ENCODE measurements at regions not wholly inside any gene's neighbourhood (a gene's known extent, or its start where the extent isn't known, plus 50 kb on each side); places are given as distances from the start of the nearest gene placed in this dataset.

DNA sequence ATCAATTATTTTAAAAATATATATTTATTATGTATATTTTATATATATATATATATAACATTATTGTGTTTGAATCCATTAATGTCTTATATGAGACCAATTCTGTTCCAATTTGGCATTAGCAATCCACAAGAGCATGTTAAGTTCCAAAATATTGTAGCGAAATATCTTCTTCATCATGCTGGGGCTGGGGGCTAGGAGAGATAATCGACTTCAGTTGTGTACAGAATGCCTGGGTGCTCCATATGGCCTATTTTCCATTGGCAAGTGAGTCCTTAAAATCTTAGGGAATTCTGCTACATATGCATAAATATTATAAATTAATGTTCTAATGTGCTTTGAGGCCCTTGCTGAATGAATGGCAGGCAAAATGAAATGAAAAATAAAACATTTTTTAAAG, 117.7 kb downstream of the PCDH7 start:
- intact Hi-C loops (cut with micrococcal nuclease) = no loop called here
- POLR2A ChIA-PET (ENCODE audit: partially characterized antibody) = no interaction called here
- no peaks in the 10 kb centered on the region for H3K36me3 Mint-ChIP-seq

GRCh38 chr4:30838331-30838730, 118.2 kb downstream of the PCDH7 start:
- H3K27ac ChIP-seq (ENCODE audit: low read depth, low read length) = no peak overlapping the region
- no peaks in the 10 kb centered on the region for H3K4me1 Mint-ChIP-seq
- peaks cover 0 to 4% of the 10 kb centered on the region in 2 donors for H3K9me3 ChIP-seq (ENCODE audit: control insufficient read depth in 1 of 2, low read length in 2 of 2)
- CTCF ChIA-PET (ENCODE audit: partially characterized antibody) = no interaction called here
- H3K4me3 ChIP-seq (ENCODE audit: low read length in 2 of 2) = no peak overlapping the region
- H3K4me3 Mint-ChIP-seq = no peak overlapping the region
- no peak overlapping the region for H3K27ac Mint-ChIP-seq
- no peaks in the 10 kb centered on the region for H3K36me3 ChIP-seq (ENCODE audit: insufficient read depth, low read length)
- peaks cover 0 to 11% (median 3%) of the 10 kb centered on the region in 8 donors for H3K9me3 Mint-ChIP-seq
- no peaks in the 10 kb centered on the region for H3K4me1 ChIP-seq (ENCODE audit: insufficient read depth, low read length)
- H3K27me3 ChIP-seq (ENCODE audit: insufficient read depth, low read length) = no peaks in the 10 kb centered on the region
- POLR2A ChIA-PET (ENCODE audit: partially characterized antibody) = no interaction called here
- H3K36me3 Mint-ChIP-seq = no peaks in the 10 kb centered on the region
- H3K27me3 Mint-ChIP-seq = no peaks in the 10 kb centered on the region
- intact Hi-C loops (cut with micrococcal nuclease) = no loop called here
- DNase-seq = no peak

More for the DNA sequence above, 117.7 kb downstream of the PCDH7 start:
- no peak for DNase-seq
- H3K27ac Mint-ChIP-seq = no peak overlapping the region
- no peaks in the 10 kb centered on the region for H3K36me3 ChIP-seq (ENCODE audit: insufficient read depth, low read length)
- H3K9me3 ChIP-seq (ENCODE audit: control insufficient read depth in 1 of 2, low read length in 2 of 2) = peaks cover 0 to 4% of the 10 kb centered on the region in 2 donors
- H3K4me1 ChIP-seq (ENCODE audit: insufficient read depth, low read length) = no peaks in the 10 kb centered on the region
- no peak overlapping the region for H3K4me3 ChIP-seq (ENCODE audit: low read length in 2 of 2)
- no peak overlapping the region for H3K4me3 Mint-ChIP-seq
- H3K27me3 ChIP-seq (ENCODE audit: insufficient read depth, low read length) = no peaks in the 10 kb centered on the region
- CTCF ChIA-PET (ENCODE audit: partially characterized antibody) = no interaction called here
- no peak overlapping the region for H3K27ac ChIP-seq (ENCODE audit: low read depth, low read length)
- H3K27me3 Mint-ChIP-seq = no peaks in the 10 kb centered on the region
- no peaks in the 10 kb centered on the region for H3K4me1 Mint-ChIP-seq
- H3K9me3 Mint-ChIP-seq = peaks cover 0 to 11% (median 3%) of the 10 kb centered on the region in 8 donors

DNA sequence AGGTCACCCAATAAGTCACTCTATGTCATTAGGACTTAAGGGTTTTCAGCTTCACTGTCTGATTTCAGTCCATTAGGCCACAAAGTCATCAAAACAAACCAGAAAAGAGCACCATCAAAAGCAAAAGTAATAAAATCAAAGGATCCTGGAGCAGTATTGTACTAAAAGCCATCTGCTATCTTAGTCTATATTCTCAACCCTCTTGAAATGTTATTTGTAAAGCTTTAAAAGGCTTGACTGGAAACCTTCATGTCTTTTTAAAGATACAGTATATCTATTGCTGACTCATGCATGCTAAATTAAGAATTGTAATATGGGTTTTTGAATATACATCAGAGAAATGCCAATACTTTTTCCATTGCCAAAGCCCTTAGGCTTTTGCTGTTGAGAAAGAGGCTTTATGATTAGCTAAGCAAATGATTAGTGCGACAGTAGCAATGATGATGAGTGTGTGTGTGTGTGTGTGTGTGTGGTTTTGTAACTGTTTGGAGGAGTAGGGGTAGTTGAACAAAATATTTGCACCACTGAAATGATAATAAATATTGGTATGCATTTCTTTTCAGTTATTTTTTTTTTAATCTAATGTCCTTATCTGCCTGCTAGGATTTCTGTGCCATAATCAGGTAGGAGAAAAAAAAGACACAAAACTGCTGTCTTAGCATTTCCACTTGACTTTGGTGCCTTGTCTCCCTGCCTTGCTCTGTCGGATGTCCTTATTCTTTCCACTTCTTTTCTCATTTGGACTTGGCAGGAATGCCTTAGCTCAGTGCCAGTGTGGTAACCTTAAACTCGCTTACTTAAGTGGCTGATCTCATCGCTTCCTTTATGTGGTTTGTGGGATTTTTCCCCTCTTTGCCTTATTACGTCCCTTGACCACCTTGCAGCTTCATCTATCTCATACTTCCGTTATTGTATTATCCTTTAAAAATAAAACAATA, 119.7 kb downstream of the PCDH7 start:
- Mint-ChIP-seq H3K27me3 (no peaks in the 10 kb centered on the region), H3K4me3 (no peak overlapping the region), H3K4me1 (no peaks in the 10 kb centered on the region), H3K36me3 (no peaks in the 10 kb centered on the region), H3K9me3 (peaks cover 0 to 11% (median 3%) of the 10 kb centered on the region in 8 donors), H3K27ac (no peak overlapping the region)
- peaks cover 0 to 4% of the 10 kb centered on the region in 2 donors for H3K9me3 ChIP-seq (ENCODE audit: control insufficient read depth in 1 of 2, low read length in 2 of 2)
- no peaks in the 10 kb centered on the region for H3K36me3 ChIP-seq (ENCODE audit: insufficient read depth, low read length)
- no peaks in the 10 kb centered on the region for H3K27me3 ChIP-seq (ENCODE audit: insufficient read depth, low read length)
- POLR2A ChIA-PET (ENCODE audit: partially characterized antibody) = no interaction called here
- intact Hi-C loops (cut with micrococcal nuclease) = no loop called here
- no peak for DNase-seq
- H3K4me1 ChIP-seq (ENCODE audit: insufficient read depth, low read length) = no peaks in the 10 kb centered on the region
- CTCF ChIA-PET (ENCODE audit: partially characterized antibody) = no interaction called here
- H3K4me3 ChIP-seq (ENCODE audit: low read length in 2 of 2) = no peak overlapping the region
- no peak overlapping the region for H3K27ac ChIP-seq (ENCODE audit: low read depth, low read length)

DNA sequence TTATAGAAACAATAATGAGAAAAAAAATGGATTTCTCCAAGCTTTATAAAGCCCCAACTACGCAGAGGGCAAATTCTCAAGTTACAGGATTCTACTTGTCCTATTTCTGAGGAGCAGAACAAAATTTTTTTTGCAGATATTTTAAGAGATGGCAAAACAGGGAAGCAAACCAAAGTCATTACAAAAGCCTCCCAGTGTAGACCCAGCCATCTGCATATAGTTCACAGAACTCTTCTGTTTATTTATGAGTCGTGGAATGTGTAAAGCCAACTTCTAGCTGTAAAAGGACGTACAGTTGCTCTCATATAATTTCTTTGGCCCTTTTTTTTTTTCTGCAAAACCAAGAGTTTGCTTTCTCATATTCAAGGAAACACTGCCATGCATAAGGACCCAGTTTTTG, 120.4 kb downstream of the PCDH7 start:
- Mint-ChIP-seq H3K9me3 (peaks cover 0 to 11% (median 3%) of the 10 kb centered on the region in 8 donors), H3K4me1 (no peaks in the 10 kb centered on the region), H3K36me3 (no peaks in the 10 kb centered on the region), H3K4me3 (no peak overlapping the region), H3K27me3 (no peaks in the 10 kb centered on the region), H3K27ac (no peak overlapping the region)
- Histone ChIP-seq H3K36me3 (ENCODE audit: insufficient read depth, low read length) (no peaks in the 10 kb centered on the region), H3K27ac (ENCODE audit: low read depth, low read length) (no peak overlapping the region), H3K9me3 (ENCODE audit: control insufficient read depth in 1 of 2, low read length in 2 of 2) (peaks cover 0 to 4% of the 10 kb centered on the region in 2 donors), H3K4me3 (ENCODE audit: low read length in 2 of 2) (no peak overlapping the region), H3K27me3 (ENCODE audit: insufficient read depth, low read length) (no peaks in the 10 kb centered on the region), H3K4me1 (ENCODE audit: insufficient read depth, low read length) (no peaks in the 10 kb centered on the region)
- CTCF ChIA-PET (ENCODE audit: partially characterized antibody) = no interaction called here
- DNase-seq = no peak
- POLR2A ChIA-PET (ENCODE audit: partially characterized antibody) = no interaction called here
- intact Hi-C loops (cut with micrococcal nuclease) = no loop called here

- H3K9me3 Mint-ChIP-seq = peaks cover 0 to 10% (median 1%) of the 10 kb centered on the region in 8 donors
- no peak overlapping the region for H3K27ac Mint-ChIP-seq
- H3K4me3 ChIP-seq (ENCODE audit: low read length in 2 of 2) = no peak overlapping the region
- H3K36me3 ChIP-seq (ENCODE audit: insufficient read depth, low read length) = no peaks in the 10 kb centered on the region
- no peak overlapping the region for H3K4me3 Mint-ChIP-seq
- H3K4me1 ChIP-seq (ENCODE audit: insufficient read depth, low read length) = no peaks in the 10 kb centered on the region
- CTCF ChIA-PET (ENCODE audit: partially characterized antibody) = no interaction called here
- no peak for DNase-seq
- H3K9me3 ChIP-seq (ENCODE audit: control insufficient read depth in 1 of 2, low read length in 2 of 2) = peaks cover 0 to under 1% of the 10 kb centered on the region in 2 donors
- H3K36me3 Mint-ChIP-seq = no peaks in the 10 kb centered on the region
- H3K4me1 Mint-ChIP-seq = no peaks in the 10 kb centered on the region
- H3K27me3 Mint-ChIP-seq = no peaks in the 10 kb centered on the region
- H3K27ac ChIP-seq (ENCODE audit: low read depth, low read length) = no peak overlapping the region
- intact Hi-C loops (cut with micrococcal nuclease) = no loop called here
- H3K27me3 ChIP-seq (ENCODE audit: insufficient read depth, low read length) = no peaks in the 10 kb centered on the region
- POLR2A ChIA-PET (ENCODE audit: partially characterized antibody) = no interaction called here
Observed at GRCh38 chr4:30842142-30842541, 122.0 kb downstream of the PCDH7 start.

GRCh38 chr4:30842689-30843088, 122.5 kb downstream of the PCDH7 start:
- Mint-ChIP-seq H3K27me3 (no peaks in the 10 kb centered on the region), H3K9me3 (peaks cover 0 to 8% (median 1%) of the 10 kb centered on the region in 8 donors), H3K4me1 (no peaks in the 10 kb centered on the region), H3K4me3 (no peak overlapping the region), H3K36me3 (no peaks in the 10 kb centered on the region), H3K27ac (no peak overlapping the region)
- H3K9me3 ChIP-seq (ENCODE audit: control insufficient read depth in 1 of 2, low read length in 2 of 2) = no peaks in the 10 kb centered on the region
- no peak overlapping the region for H3K27ac ChIP-seq (ENCODE audit: low read depth, low read length)
- no peak for DNase-seq
- intact Hi-C loops (cut with micrococcal nuclease) = no loop called here
- CTCF ChIA-PET (ENCODE audit: partially characterized antibody) = no interaction called here
- H3K4me3 ChIP-seq (ENCODE audit: low read length in 2 of 2) = no peak overlapping the region
- H3K36me3 ChIP-seq (ENCODE audit: insufficient read depth, low read length) = no peaks in the 10 kb centered on the region
- POLR2A ChIA-PET (ENCODE audit: partially characterized antibody) = no interaction called here
- H3K4me1 ChIP-seq (ENCODE audit: insufficient read depth, low read length) = no peaks in the 10 kb centered on the region
- H3K27me3 ChIP-seq (ENCODE audit: insufficient read depth, low read length) = no peaks in the 10 kb centered on the region

- intact Hi-C loops (cut with micrococcal nuclease) = no loop called here
- Mint-ChIP-seq H3K27me3 (no peaks in the 10 kb centered on the region), H3K36me3 (no peaks in the 10 kb centered on the region), H3K27ac (no peak overlapping the region), H3K9me3 (peaks cover 0 to 8% (median 2%) of the 10 kb centered on the region in 8 donors), H3K4me3 (no peak overlapping the region), H3K4me1 (no peaks in the 10 kb centered on the region)
- ChIA-PET POLR2A (ENCODE audit: partially characterized antibody) (no interaction called here), CTCF (ENCODE audit: partially characterized antibody) (no interaction called here)
- H3K27ac ChIP-seq (ENCODE audit: low read depth, low read length) = no peak overlapping the region
- no peaks in the 10 kb centered on the region for H3K27me3 ChIP-seq (ENCODE audit: insufficient read depth, low read length)
- H3K4me1 ChIP-seq (ENCODE audit: insufficient read depth, low read length) = no peaks in the 10 kb centered on the region
- no peak overlapping the region for H3K4me3 ChIP-seq (ENCODE audit: low read length in 2 of 2)
- no peaks in the 10 kb centered on the region for H3K9me3 ChIP-seq (ENCODE audit: control insufficient read depth in 1 of 2, low read length in 2 of 2)
- H3K36me3 ChIP-seq (ENCODE audit: insufficient read depth, low read length) = no peaks in the 10 kb centered on the region
- DNase-seq = no peak
Observed at GRCh38 chr4:30844861-30845582, 124.9 kb downstream of the PCDH7 start.
